ENCODE measurements at regions not wholly inside any gene's neighbourhood (a gene's known extent, or its start where the extent isn't known, plus 50 kb on each side); places are given as distances from the start of the nearest gene placed in this dataset.
"Not testable (repeated sequence)": the region's sequence is repeated elsewhere in the genome, so short reads cannot be mapped to it uniquely, and the experiment has no call there.

DNA sequence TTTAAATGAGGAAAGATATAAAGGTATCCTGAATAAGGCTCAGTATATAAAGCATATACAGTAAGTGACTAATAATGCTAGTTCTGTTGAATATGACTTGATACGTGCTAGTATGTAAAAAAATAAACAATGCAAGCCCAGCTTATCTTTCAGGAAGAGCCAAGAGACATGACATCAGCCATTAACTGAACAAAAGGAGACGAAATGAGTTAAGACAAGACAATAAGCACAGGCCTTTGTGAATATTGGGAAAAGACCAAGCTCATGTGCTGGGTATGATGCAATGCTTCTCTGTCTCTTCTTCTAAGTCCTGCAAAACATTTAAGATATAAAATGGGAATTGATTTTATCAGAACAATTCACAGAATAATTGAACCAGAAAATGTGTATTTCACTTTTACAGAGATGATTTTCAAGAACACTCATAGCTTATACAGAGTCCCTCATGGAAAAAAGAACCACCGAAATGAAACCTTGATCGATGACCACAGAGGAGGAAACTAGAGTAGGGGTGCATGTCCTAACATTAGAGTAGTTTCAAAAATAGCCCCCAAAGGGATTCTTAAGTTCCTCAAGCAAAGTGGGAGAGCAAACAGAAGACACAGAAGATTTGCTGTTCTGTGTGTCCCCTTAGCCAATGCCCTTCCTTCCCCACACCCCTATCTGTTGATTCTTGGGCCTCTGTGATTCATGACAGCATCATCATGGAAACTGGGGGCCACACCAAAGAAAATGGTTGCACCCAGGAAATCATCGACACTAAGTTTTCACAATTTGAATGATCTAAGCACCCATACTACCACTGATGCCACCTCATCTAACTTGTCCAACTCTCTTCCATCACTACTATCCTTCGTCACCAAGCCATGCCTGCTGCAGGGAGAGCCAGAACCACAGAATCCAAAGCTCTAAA, 68.0 kb upstream of the CRIM1 start:
- H3K4me3 ChIP-seq (ENCODE audit: low read depth, low read length) = no peak overlapping the region
- DNase-seq (ENCODE audit: low read depth) = peak; percentile 48
- TF ChIP-seq, protein P1, sequence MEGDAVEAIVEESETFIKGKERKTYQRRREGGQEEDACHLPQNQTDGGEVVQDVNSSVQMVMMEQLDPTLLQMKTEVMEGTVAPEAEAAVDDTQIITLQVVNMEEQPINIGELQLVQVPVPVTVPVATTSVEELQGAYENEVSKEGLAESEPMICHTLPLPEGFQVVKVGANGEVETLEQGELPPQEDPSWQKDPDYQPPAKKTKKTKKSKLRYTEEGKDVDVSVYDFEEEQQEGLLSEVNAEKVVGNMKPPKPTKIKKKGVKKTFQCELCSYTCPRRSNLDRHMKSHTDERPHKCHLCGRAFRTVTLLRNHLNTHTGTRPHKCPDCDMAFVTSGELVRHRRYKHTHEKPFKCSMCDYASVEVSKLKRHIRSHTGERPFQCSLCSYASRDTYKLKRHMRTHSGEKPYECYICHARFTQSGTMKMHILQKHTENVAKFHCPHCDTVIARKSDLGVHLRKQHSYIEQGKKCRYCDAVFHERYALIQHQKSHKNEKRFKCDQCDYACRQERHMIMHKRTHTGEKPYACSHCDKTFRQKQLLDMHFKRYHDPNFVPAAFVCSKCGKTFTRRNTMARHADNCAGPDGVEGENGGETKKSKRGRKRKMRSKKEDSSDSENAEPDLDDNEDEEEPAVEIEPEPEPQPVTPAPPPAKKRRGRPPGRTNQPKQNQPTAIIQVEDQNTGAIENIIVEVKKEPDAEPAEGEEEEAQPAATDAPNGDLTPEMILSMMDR (conservative IDR thresholded peaks at IDR 0.05; ENCODE audit: low read depth, low read length) = no peak

DNA sequence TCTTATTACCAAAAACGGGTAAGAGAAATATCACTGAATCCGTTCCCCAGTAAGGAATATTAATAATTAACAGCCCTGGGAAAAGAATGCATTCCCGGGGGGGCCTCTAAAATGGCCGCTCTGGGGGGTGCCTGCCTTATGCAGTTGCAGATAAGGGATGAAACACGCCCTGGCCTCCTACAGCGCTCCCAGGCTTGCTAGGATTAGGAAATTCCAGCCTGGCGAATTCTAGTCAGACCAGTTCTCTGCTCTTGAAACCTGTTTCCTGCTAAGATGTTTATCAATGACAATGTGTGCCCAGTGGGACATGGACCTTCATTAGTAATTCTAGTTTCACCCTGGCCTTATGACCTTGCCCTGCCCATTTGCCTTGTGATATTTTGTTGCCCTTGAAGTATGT, 76.1 kb upstream of the CRIM1 start:
- H3K4me3 ChIP-seq (ENCODE audit: low read depth, low read length); DNase-seq (ENCODE audit: low read depth): not testable (repeated sequence)

DNA sequence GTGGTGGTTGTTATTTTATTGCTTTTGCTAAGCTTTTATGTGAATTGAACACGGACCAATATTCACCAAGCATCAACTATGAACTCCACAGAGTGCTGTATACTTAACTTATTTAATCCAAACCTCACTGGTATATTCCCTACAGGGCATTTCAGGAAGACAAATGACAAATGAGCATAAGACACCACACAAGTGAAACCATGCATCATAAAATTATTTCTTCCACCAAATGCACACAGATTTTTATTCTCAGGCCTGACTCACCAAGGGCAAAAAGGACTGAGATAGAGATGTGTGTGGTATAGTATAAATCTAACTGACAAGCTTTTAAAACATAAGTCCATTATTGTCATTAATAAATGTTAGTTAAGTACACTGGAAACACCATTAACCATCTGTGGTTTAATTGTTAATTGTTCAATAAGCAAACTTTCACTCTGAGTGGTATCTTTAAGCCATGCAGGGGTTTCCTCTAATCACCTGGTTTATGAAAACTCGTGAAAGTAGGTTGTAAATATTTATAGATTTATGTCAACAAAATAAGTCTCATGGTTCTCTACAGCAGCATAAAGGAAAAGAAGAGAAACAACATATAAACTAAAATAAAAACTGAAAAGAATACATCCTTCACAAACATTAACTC, 77.6 kb upstream of the CRIM1 start:
- H3K4me3 ChIP-seq (ENCODE audit: low read depth, low read length) = no peak overlapping the region
- DNase-seq (ENCODE audit: low read depth) = no peak
- TF ChIP-seq, protein P1 (conservative IDR thresholded peaks at IDR 0.05; ENCODE audit: low read depth, low read length) = no peak

- TF ChIP-seq, protein P1 (conservative IDR thresholded peaks at IDR 0.05; ENCODE audit: low read depth, low read length) = no peak
- DNase-seq (ENCODE audit: low read depth) = peak; percentile 92
- H3K4me3 ChIP-seq (ENCODE audit: low read depth, low read length) = no peak overlapping the region
Measured at GRCh38 chr2:36277146-36277808, 78.3 kb upstream of the CRIM1 start.

- peak; percentile 49 for DNase-seq (ENCODE audit: low read depth)
- TF ChIP-seq, protein P1 (conservative IDR thresholded peaks at IDR 0.05; ENCODE audit: low read depth, low read length) = no peak
- no peak overlapping the region for H3K4me3 ChIP-seq (ENCODE audit: low read depth, low read length)
Measured at GRCh38 chr2:36271266-36271665, 84.3 kb upstream of the CRIM1 start.

GRCh38 chr2:36270758-36271157, 84.8 kb upstream of the CRIM1 start:
- TF ChIP-seq, protein P1 (conservative IDR thresholded peaks at IDR 0.05; ENCODE audit: low read depth, low read length) = no peak
- no peak for DNase-seq (ENCODE audit: low read depth)
- H3K4me3 ChIP-seq (ENCODE audit: low read depth, low read length) = no peak overlapping the region

GRCh38 chr2:36267194-36267593, 88.4 kb upstream of the CRIM1 start:
- H3K4me3 ChIP-seq (ENCODE audit: low read depth, low read length) = no peak overlapping the region
- no peak for DNase-seq (ENCODE audit: low read depth)
- TF ChIP-seq, protein P1 (conservative IDR thresholded peaks at IDR 0.05; ENCODE audit: low read depth, low read length) = no peak
